OCI-LY1 (cell line): ENCODE measurements at regions not wholly inside any gene's neighbourhood (a gene's known extent, or its start where the extent isn't known, plus 50 kb on each side); places are given as distances from the start of the nearest gene placed in this dataset.

Experiments used
- EZH2 ChIP-seq: fragments of 200-600 bp; sonication (generic), shearing (Covaris generic); IDR thresholded peaks from 2 replicates; pipeline ENCODE4 v1.8.0; 2017; ENCODE audit warnings: borderline replicate concordance, mixed run types, mild to moderate bottlenecking, antibody characterized with exemption, low read length, moderate library complexity, mixed read lengths
- TF ChIP-seq, protein P1 (sequence below): fragments of 200-600 bp; sonication (generic), shearing (Covaris generic); IDR thresholded peaks from 2 replicates; pipeline ENCODE4 v1.5.1; 2017; ENCODE audit warnings: mild to moderate bottlenecking, antibody characterized with exemption, low read length, moderate library complexity, mixed read lengths

DNA sequence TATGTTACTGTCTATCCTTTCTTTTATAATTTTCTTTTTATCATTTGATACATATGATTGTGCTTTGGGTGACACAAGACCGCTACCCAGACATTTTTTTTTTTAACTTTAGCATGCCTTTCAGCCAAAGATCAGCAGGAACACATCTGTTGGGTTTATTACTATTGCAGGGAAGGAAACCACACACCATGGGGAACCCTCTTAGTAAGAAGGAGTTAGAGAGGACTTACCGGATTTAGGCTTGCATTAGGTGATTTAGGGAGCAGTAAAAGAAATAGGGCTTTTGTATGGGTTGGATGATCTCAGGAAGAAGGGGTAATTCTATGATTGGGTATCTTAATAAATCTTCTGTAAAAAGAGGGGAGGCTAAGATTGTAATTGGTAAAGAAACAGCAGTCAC lies 138.2 kb downstream of the SNX18 start:
- TF ChIP-seq, protein P1, sequence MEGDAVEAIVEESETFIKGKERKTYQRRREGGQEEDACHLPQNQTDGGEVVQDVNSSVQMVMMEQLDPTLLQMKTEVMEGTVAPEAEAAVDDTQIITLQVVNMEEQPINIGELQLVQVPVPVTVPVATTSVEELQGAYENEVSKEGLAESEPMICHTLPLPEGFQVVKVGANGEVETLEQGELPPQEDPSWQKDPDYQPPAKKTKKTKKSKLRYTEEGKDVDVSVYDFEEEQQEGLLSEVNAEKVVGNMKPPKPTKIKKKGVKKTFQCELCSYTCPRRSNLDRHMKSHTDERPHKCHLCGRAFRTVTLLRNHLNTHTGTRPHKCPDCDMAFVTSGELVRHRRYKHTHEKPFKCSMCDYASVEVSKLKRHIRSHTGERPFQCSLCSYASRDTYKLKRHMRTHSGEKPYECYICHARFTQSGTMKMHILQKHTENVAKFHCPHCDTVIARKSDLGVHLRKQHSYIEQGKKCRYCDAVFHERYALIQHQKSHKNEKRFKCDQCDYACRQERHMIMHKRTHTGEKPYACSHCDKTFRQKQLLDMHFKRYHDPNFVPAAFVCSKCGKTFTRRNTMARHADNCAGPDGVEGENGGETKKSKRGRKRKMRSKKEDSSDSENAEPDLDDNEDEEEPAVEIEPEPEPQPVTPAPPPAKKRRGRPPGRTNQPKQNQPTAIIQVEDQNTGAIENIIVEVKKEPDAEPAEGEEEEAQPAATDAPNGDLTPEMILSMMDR, result no peak
- no peak for TF ChIP-seq EZH2
